ENCODE measurements at regions not wholly inside any gene's neighbourhood (a gene's known extent, or its start where the extent isn't known, plus 50 kb on each side); places are given as distances from the start of the nearest gene placed in this dataset.

- TF ChIP-seq, protein P1, sequence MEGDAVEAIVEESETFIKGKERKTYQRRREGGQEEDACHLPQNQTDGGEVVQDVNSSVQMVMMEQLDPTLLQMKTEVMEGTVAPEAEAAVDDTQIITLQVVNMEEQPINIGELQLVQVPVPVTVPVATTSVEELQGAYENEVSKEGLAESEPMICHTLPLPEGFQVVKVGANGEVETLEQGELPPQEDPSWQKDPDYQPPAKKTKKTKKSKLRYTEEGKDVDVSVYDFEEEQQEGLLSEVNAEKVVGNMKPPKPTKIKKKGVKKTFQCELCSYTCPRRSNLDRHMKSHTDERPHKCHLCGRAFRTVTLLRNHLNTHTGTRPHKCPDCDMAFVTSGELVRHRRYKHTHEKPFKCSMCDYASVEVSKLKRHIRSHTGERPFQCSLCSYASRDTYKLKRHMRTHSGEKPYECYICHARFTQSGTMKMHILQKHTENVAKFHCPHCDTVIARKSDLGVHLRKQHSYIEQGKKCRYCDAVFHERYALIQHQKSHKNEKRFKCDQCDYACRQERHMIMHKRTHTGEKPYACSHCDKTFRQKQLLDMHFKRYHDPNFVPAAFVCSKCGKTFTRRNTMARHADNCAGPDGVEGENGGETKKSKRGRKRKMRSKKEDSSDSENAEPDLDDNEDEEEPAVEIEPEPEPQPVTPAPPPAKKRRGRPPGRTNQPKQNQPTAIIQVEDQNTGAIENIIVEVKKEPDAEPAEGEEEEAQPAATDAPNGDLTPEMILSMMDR (IDR thresholded peaks at IDR 0.05; ENCODE audit: low read depth, low read length): no peak
- TF ChIP-seq MAX (IDR thresholded peaks at IDR 0.05; ENCODE audit: low read depth, low read length) (no peak), POLR2A (IDR thresholded peaks at IDR 0.05; ENCODE audit: extremely low read depth, insufficient read length) (no peak), MYC (IDR thresholded peaks at IDR 0.05; ENCODE audit: low read depth, low read length) (no peak)
Measured at GRCh38 chr16:54360681-54361080, 74.1 kb upstream of the IRX3 start.
